ENCODE measurements at regions not wholly inside any gene's neighbourhood (a gene's known extent, or its start where the extent isn't known, plus 50 kb on each side); places are given as distances from the start of the nearest gene placed in this dataset.

- TF ChIP-seq, protein P1, sequence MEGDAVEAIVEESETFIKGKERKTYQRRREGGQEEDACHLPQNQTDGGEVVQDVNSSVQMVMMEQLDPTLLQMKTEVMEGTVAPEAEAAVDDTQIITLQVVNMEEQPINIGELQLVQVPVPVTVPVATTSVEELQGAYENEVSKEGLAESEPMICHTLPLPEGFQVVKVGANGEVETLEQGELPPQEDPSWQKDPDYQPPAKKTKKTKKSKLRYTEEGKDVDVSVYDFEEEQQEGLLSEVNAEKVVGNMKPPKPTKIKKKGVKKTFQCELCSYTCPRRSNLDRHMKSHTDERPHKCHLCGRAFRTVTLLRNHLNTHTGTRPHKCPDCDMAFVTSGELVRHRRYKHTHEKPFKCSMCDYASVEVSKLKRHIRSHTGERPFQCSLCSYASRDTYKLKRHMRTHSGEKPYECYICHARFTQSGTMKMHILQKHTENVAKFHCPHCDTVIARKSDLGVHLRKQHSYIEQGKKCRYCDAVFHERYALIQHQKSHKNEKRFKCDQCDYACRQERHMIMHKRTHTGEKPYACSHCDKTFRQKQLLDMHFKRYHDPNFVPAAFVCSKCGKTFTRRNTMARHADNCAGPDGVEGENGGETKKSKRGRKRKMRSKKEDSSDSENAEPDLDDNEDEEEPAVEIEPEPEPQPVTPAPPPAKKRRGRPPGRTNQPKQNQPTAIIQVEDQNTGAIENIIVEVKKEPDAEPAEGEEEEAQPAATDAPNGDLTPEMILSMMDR (IDR thresholded peaks at IDR 0.05; ENCODE audit: extremely low read depth, missing control alignments), result no peak
- no peak for DNase-seq (ENCODE audit: low spot score)
Observed at GRCh38 chr5:145230781-145231180, 604.4 kb downstream of the PRELID2 start.

DNA sequence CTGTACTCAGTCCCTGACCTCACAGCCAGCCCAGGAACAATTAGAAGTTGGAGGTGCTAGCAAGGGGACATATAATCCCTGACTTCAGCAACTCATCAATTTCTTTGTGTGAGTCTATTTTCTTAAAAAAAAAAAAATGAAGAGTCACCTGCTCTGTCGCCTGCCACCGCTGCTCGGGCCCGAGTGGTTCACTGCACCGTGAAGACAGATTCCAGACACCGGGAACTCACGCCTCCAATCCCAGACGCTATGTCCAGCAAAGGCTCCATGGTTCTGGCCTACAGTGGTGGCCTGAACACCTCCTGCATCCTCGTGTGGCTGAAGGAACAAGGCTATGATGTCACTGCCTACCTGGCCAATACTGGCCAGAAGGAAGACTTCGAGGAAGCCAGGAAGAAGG is 606.6 kb downstream of the PRELID2 start:
- TF ChIP-seq, protein P1 (IDR thresholded peaks at IDR 0.05; ENCODE audit: extremely low read depth, missing control alignments), result no peak
- no peak for DNase-seq (ENCODE audit: low spot score)

DNA sequence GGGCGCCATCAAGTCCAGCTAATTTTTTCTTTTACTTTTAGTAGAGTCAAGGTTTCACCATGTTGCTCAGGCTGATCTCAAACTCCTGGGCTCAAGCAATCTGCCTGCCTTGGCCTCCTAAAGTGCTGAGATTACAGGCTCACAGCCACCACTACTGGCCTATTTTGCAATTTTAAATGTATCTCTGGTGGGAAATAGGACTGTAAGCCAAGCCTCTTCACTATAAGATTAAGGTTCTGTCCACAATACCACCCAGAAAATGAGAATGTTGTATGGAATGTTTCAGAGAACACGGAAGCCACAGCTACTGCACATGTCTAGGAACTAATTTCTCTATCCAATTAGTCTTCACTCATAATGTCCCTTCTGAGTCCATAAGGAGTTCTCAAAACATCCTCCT is 607.3 kb downstream of the PRELID2 start:
- TF ChIP-seq, protein P1 (IDR thresholded peaks at IDR 0.05; ENCODE audit: extremely low read depth, missing control alignments), result no peak
- DNase-seq (ENCODE audit: low spot score), result no peak

DNA sequence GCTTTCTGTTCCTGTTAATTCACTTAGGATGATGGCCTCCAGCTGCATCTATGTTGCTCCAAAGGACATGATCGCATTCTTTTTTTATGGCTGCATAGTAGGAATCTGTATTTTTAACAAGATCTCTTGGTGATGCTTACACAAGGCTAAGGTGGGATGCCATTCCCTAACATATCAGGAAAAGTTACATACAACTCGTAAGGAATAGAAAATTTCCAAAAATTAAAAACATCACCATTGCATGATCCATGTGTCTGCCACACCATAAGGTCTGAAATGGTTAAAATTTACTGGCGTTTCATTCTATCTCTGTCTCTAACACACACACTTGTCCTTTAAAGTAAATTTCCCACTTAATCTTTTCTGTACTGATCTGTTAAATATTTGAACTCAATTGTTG is 608.4 kb downstream of the PRELID2 start:
- DNase-seq (ENCODE audit: low spot score), result no peak
- TF ChIP-seq, protein P1 (IDR thresholded peaks at IDR 0.05; ENCODE audit: extremely low read depth, missing control alignments), result no peak

DNA sequence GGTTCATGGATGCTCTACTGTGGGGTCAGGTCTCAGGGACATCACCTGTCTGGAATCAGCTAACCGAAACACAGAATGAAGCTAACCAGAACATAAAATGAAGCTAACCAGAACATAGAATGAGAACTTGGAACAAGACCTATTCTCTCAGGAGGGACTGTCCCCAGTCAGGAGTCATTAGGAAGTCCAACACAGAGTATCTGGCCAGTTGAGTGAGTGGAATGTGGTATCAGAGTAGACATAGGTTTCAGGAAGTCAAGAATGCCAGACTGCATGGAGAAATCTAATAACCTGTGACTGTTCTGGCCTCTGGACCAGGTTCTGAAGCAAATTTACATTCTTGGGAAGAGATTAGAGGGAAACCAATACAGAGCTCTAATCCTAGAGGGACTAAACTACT is 609.6 kb downstream of the PRELID2 start:
- DNase-seq (ENCODE audit: low spot score), result no peak
- TF ChIP-seq, protein P1 (IDR thresholded peaks at IDR 0.05; ENCODE audit: extremely low read depth, missing control alignments), result no peak

- TF ChIP-seq, protein P1 (IDR thresholded peaks at IDR 0.05; ENCODE audit: extremely low read depth, missing control alignments), result no peak
- DNase-seq (ENCODE audit: low spot score), result no peak
Observed at GRCh38 chr5:145223582-145223981, 611.6 kb downstream of the PRELID2 start.

DNA sequence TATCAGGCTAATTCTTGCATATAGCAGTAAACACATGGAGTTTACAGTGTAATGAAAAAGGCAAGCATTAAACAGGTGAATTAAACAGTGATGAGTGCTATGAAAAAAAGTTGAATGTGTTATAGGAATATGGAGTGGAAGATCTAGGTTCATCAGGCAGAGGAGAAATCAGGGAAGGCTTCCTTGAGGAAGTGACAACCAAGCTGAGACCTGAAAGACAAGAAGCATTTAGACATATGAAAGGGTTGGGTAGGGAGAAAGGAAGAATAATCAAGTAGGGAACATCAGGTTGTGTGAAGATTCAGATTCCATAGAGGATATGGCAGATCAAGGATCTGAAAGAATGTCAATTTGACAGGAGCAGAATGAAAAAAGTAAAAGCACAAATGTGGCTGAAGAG is 612.5 kb downstream of the PRELID2 start:
- TF ChIP-seq, protein P1 (IDR thresholded peaks at IDR 0.05; ENCODE audit: extremely low read depth, missing control alignments), result no peak
- no peak for DNase-seq (ENCODE audit: low spot score)
